Anterior cingulate cortex (tissue), 58 donors: ENCODE measurements at regions not wholly inside any gene's neighbourhood (a gene's known extent, or its start where the extent isn't known, plus 50 kb on each side); places are given as distances from the start of the nearest gene placed in this dataset.

Experiments used
- DNase-seq, 58 donors: peaks; one replicate each; lab custom pipeline; 2025; lab: John Stamatoyannopoulos, UW

- DNase-seq, result no peak
These were observed 419.4 kb downstream of the DCDC2C start for GRCh38 chr2:4122726-4123125.

- DNase-seq, result no peak
These were observed 427.3 kb downstream of the DCDC2C start for GRCh38 chr2:4130651-4131050.

- DNase-seq, result peak in 1 of 58 donors; percentile 44
These were observed 431.5 kb downstream of the DCDC2C start for GRCh38 chr2:4134551-4135550.

- no peak for DNase-seq
These were observed 432.4 kb downstream of the DCDC2C start for GRCh38 chr2:4135765-4136164.

- no peak for DNase-seq
These were observed 435.9 kb downstream of the DCDC2C start for GRCh38 chr2:4139316-4139715.

GRCh38 chr2:4139731-4140130 is 436.4 kb downstream of the DCDC2C start:
- DNase-seq, result no peak

- DNase-seq, result peak in 1 of 58 donors; percentile 7
These were observed 437.1 kb downstream of the DCDC2C start for GRCh38 chr2:4140281-4140970.

GRCh38 chr2:4144731-4145130 is 441.4 kb downstream of the DCDC2C start:
- DNase-seq, result no peak

GRCh38 chr2:4151521-4151920 is 448.1 kb downstream of the DCDC2C start:
- no peak for DNase-seq

GRCh38 chr2:4152051-4152450 is 448.7 kb downstream of the DCDC2C start:
- DNase-seq, result no peak

GRCh38 chr2:4168834-4169233 is 465.5 kb downstream of the DCDC2C start:
- no peak for DNase-seq

- no peak for DNase-seq
These were observed 471.4 kb downstream of the DCDC2C start for GRCh38 chr2:4174796-4175195.

GRCh38 chr2:4175343-4175742 is 472.0 kb downstream of the DCDC2C start:
- DNase-seq, result no peak

- DNase-seq, result no peak
These were observed 477.3 kb downstream of the DCDC2C start for GRCh38 chr2:4180631-4181030.

GRCh38 chr2:4181062-4181461 is 477.7 kb downstream of the DCDC2C start:
- DNase-seq, result no peak

- DNase-seq, result no peak
These were observed 485.2 kb downstream of the DCDC2C start for GRCh38 chr2:4188561-4188960.

GRCh38 chr2:4190548-4190947 is 487.2 kb downstream of the DCDC2C start:
- no peak for DNase-seq

- no peak for DNase-seq
These were observed 488.7 kb downstream of the DCDC2C start for GRCh38 chr2:4192119-4192518.

GRCh38 chr2:4214444-4215205 is 511.2 kb downstream of the DCDC2C start:
- DNase-seq, result no peak

- DNase-seq, result no peak
These were observed 514.4 kb downstream of the DCDC2C start for GRCh38 chr2:4217737-4218136.

GRCh38 chr2:4219101-4219500 is 515.7 kb downstream of the DCDC2C start:
- no peak for DNase-seq
